ENCODE measurements at regions not wholly inside any gene's neighbourhood (a gene's known extent, or its start where the extent isn't known, plus 50 kb on each side); places are given as distances from the start of the nearest gene placed in this dataset.

GRCh38 chrX:142502441-142502840 lies 297.4 kb upstream of the MAGEC2 start:
- TF ChIP-seq ZBTB7A (IDR thresholded peaks at IDR 0.05; ENCODE audit: low read depth) (no peak), TAF1 (IDR thresholded peaks at IDR 0.05; ENCODE audit: low read depth) (no peak), TEAD4 (IDR thresholded peaks at IDR 0.05) (no peak), YY1 (IDR thresholded peaks at IDR 0.05; ENCODE audit: low read depth) (no peak), TCF12 (IDR thresholded peaks at IDR 0.05; ENCODE audit: low read depth) (no peak), EP300 (IDR thresholded peaks at IDR 0.05; ENCODE audit: borderline replicate concordance) (no peak), REST (IDR thresholded peaks at IDR 0.05; ENCODE audit: low read depth) (no peak), CREB1 (IDR thresholded peaks at IDR 0.05; ENCODE audit: low read depth) (no peak)
- TF ChIP-seq, protein P1, sequence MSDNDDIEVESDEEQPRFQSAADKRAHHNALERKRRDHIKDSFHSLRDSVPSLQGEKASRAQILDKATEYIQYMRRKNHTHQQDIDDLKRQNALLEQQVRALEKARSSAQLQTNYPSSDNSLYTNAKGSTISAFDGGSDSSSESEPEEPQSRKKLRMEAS (IDR thresholded peaks at IDR 0.05), result no peak

Data from Ishikawa (cell line).